Endothelial cell of umbilical vein (primary cell): ENCODE measurements at regions not wholly inside any gene's neighbourhood (a gene's known extent, or its start where the extent isn't known, plus 50 kb on each side); places are given as distances from the start of the nearest gene placed in this dataset.
"Not testable (repeated sequence)": the region's sequence is repeated elsewhere in the genome, so short reads cannot be mapped to it uniquely, and the experiment has no call there.

Experiments
- BruUV-seq: library from RNA; stranded (reverse); fragments of 400-500 nt; replicated peaks from 2 replicates; lab custom pipeline; 2021; lab: Mats Ljungman, UMichigan
- CTCF ChIA-PET: fragments of 300-600, 350-600 bp; sonication (Branson Sonifier 250); formaldehyde crosslinking; loops from one replicate; lab custom pipeline; 2021; ENCODE audit warnings: antibody characterized with exemption, inconsistent platforms; lab: Charles Lee
- POLR2A ChIA-PET: fragments of 300-600, 350-600 bp; sonication (Branson Sonifier 250); formaldehyde crosslinking; loops from one replicate; lab custom pipeline; 2021; ENCODE audit warnings: antibody characterized with exemption, inconsistent platforms; lab: Charles Lee
- DNase-seq: peaks from one replicate; pipeline ENCODE4 v3.0.0-alpha.2; 2011; ENCODE audit warnings: low read depth, low spot score
- FAIRE-seq: peaks from 2 replicates; lab custom pipeline; 2011; peaks lifted over from hg19 to GRCh38; lab: Jason Lieb, UNC
- H2AFZ ChIP-seq: 2 replicates; pipeline ENCODE4 v1.6.0; 2012; ENCODE audit warnings: low read depth, low read length, control low read depth, inconsistent platforms
- H3K27ac ChIP-seq: 2 replicates; pipeline ENCODE4 v1.5.1; 2011; ENCODE audit warnings: low read depth, mild to moderate bottlenecking, control low read depth, low read length, moderate library complexity; ENCODE audit not compliant: insufficient read depth
- H3K27me3 ChIP-seq, 2 experiments: 2 replicates each; pipeline versions ENCODE4 v1.6.0 to v1.6.1; 2011; ENCODE audit warnings: low read length in 2 of 2, mixed read lengths in 1 of 2; ENCODE audit not compliant: control insufficient read depth in 2 of 2, insufficient read depth in 2 of 2
- H3K36me3 ChIP-seq, 2 experiments: 2 replicates in 1 of 2; 3 replicates in 1 of 2; pipeline ENCODE4 v1.5.1; 2011; ENCODE audit warnings: low read length in 2 of 2, mild to moderate bottlenecking in 1 of 2, moderate library complexity in 1 of 2; ENCODE audit not compliant: control insufficient read depth in 2 of 2, insufficient read depth in 2 of 2; ENCODE audit errors: extremely low read depth in 1 of 2
- H3K4me1 ChIP-seq: 3 replicates; pipeline ENCODE4 v1.5.1; 2011; ENCODE audit warnings: mild to moderate bottlenecking, low read length; ENCODE audit not compliant: control insufficient read depth, insufficient read depth; ENCODE audit errors: extremely low read depth
- H3K4me2 ChIP-seq: 2 replicates; pipeline ENCODE4 v1.6.1; 2011; ENCODE audit warnings: low read length, control low read depth, mixed read lengths; ENCODE audit not compliant: insufficient read depth
- H3K4me3 ChIP-seq, 3 experiments: fragments of 200-600 bp in 1 of 3; sonication (generic), shearing (Covaris generic) in 1 of 3; replicated peaks in 1 of 3; 2 replicates each; pipeline ENCODE4 v1.5.1; 2011 to 2016; ENCODE audit warnings: control low read depth in 3 of 3, low read length in 3 of 3, mild to moderate bottlenecking in 2 of 3, inconsistent platforms in 1 of 3, low read depth in 1 of 3, moderate library complexity in 1 of 3; ENCODE audit not compliant: insufficient read depth in 1 of 3
- H3K79me2 ChIP-seq: 2 replicates; pipeline ENCODE4 v1.6.0; 2012; ENCODE audit warnings: low read length, inconsistent platforms; ENCODE audit not compliant: control insufficient read depth, insufficient read depth
- H3K9ac ChIP-seq: replicated peaks from 2 replicates; pipeline ENCODE3; 2011; ENCODE audit warnings: low read length, control low read depth; ENCODE audit not compliant: insufficient read depth; ENCODE audit errors: extremely low read depth
- H3K9me1 ChIP-seq: replicated peaks from 3 replicates; pipeline ENCODE4 v1.6.0; 2011; ENCODE audit warnings: mild to moderate bottlenecking, low read length; ENCODE audit not compliant: control insufficient read depth, insufficient read depth; ENCODE audit errors: extremely low read depth
- H3K9me3 ChIP-seq: replicated peaks from 2 replicates; pipeline ENCODE4 v1.5.1; 2012; ENCODE audit warnings: low read length, inconsistent platforms; ENCODE audit not compliant: control insufficient read depth, insufficient read depth
- H4K20me1 ChIP-seq: replicated peaks from 2 replicates; pipeline ENCODE3; 2011; ENCODE audit warnings: mild to moderate bottlenecking, low read length; ENCODE audit not compliant: control insufficient read depth, insufficient read depth; ENCODE audit errors: extremely low read depth
- dilution Hi-C: fragments of 300-500 bp; cut with MboI; formaldehyde crosslinking; loops from one replicate; pipeline ENCODE4 v1.15.0; 2019; ENCODE audit warnings: low sequenced_read_pairs; ENCODE audit not compliant: extremely low pct_ligation_motif_present
- intact Hi-C: fragments of 100-400 bp; cut with micrococcal nuclease; formaldehyde crosslinking; loops from one replicate; pipeline ENCODE4 v1.10.0; 2022

DNA sequence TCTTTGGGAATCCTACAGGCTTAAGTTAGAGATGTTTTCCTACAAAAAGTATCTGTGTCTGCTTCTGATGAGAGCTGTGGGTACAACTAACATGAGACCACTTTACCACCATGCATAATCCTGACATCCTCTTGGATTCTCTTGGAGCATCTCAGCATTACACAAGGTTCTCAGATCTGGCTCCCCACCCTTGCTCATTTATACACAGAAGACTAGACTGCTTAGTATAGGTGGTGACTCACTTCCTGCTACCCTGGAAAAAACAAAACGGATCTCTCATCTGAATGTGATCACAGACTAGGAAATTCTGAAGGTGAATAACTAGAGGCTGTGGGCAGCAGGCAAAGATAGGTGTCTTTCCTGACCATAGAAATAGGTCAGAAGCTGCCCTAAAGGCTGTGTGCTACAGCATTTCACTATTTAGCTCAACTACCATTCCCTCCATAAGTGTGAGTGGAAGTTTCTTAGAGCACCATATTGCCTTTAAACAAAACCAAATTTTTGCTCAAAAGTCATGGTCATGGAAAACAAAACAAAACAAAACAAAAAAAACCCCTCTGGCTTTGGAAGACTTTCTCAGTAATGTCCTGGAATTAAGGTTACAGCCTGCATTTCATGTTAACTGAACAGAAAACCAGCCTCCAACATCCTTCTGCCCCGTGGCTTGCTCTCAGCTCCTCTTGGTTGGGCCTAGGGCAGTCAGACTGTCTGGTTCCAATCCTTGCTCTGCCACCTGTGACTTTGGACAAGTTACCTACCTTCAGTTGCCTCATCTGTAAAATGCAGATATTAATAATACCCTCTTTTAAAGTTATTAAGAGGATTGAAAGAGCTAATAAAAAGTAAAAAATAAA, 75.1 kb upstream of the ZSCAN2 start:
- dilution Hi-C loops, BruUV-seq: not testable (repeated sequence)

DNA sequence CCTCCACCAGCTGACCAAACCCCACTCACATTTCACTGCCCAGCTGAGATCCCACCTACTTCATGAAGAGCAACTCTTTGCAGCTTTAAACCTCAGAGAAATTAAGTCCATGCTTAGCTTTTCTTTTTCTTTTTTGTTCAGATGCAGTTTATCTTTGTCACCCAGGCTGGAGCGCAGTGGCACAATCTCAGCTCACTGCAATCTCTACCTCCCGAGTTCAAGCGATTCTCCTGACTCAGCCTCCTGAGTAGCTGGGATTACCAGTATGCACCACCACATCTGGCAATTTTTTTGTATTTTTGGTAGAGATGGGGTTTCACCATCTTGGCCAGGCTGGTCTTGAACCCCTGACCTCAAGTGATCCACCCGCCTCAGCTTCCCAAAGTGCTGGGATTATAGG, 70.1 kb upstream of the ZSCAN2 start:
- H3K9me3 ChIP-seq, DNase-seq, H3K27me3 ChIP-seq, H3K9ac ChIP-seq, POLR2A ChIA-PET, H2AFZ ChIP-seq, FAIRE-seq, H3K79me2 ChIP-seq, dilution Hi-C loops, H3K36me3 ChIP-seq, H4K20me1 ChIP-seq, H3K9me1 ChIP-seq, H3K27ac ChIP-seq, BruUV-seq, CTCF ChIA-PET, H3K4me2 ChIP-seq, intact Hi-C loops, H3K4me3 ChIP-seq, H3K4me1 ChIP-seq: not testable (repeated sequence)

More for the DNA sequence above, 75.1 kb upstream of the ZSCAN2 start:
- intact Hi-C loops, H3K9ac ChIP-seq, H3K9me1 ChIP-seq, CTCF ChIA-PET, DNase-seq, FAIRE-seq, H3K4me2 ChIP-seq, H2AFZ ChIP-seq, POLR2A ChIA-PET, H3K9me3 ChIP-seq, H4K20me1 ChIP-seq, H3K36me3 ChIP-seq, H3K4me3 ChIP-seq, H3K27me3 ChIP-seq, H3K79me2 ChIP-seq, H3K4me1 ChIP-seq: not testable (repeated sequence)
- H3K27ac ChIP-seq, result peak overlapping the region; percentile 53

DNA sequence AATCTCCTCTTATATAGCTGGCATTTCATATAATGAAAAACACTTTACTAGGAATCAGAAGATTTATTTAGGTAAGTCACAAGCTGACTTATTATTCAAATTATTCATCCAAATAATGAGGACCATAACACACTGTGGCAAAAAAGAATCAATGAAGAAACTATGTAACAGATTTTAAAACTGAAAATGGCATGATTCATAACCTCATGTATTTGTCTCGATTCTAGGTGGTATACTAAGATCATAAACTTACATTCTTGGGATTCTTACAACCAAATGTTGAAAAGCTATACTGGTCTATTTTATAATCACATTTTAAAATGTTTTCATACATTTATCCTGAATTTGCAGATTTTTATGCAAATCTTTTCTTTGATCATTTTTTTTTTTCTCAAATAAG, 69.6 kb upstream of the ZSCAN2 start:
- H3K9ac ChIP-seq, H3K9me3 ChIP-seq, POLR2A ChIA-PET, H3K27ac ChIP-seq, CTCF ChIA-PET, FAIRE-seq, H3K79me2 ChIP-seq, H2AFZ ChIP-seq, H3K4me2 ChIP-seq, H3K4me3 ChIP-seq, H3K4me1 ChIP-seq, H3K27me3 ChIP-seq, H3K9me1 ChIP-seq, dilution Hi-C loops, DNase-seq, intact Hi-C loops, H3K36me3 ChIP-seq, BruUV-seq, H4K20me1 ChIP-seq: not testable (repeated sequence)

DNA sequence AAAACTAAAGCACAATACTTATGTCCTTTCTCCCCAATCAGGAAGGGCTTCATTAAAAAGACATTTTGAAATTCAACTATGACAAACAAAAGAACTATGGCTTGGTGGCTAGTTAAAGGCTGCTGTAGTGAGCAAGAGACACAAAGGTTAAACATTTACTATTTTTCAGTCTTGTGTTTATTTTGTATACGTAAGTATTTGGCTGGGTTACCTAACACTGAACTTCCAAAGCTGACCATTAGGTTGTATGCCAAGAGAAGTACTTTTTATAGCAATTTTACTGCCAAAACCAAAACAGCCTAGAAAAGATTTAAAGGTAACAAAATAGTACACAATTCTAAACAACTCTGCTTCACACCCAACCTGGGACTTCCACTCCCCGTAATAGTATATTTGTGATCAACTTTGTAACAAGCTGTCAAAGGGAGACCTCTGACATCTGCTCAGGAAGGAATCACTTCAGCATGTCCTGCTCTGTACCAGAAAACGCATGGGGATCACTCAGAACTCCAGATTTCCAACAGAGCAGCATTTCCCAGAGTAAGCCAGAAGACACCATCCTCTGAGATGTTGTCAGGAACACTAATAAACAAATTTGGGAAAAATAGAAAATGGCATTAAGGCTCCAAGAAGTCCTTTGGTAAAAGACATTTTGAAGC, 69.0 kb upstream of the ZSCAN2 start:
- H3K9me1 ChIP-seq, intact Hi-C loops, H3K27me3 ChIP-seq, H3K4me1 ChIP-seq, H3K27ac ChIP-seq, H3K79me2 ChIP-seq, H3K9ac ChIP-seq, H3K4me2 ChIP-seq, H4K20me1 ChIP-seq, dilution Hi-C loops, H3K4me3 ChIP-seq, H2AFZ ChIP-seq, BruUV-seq, H3K9me3 ChIP-seq, H3K36me3 ChIP-seq, FAIRE-seq, DNase-seq, CTCF ChIA-PET, POLR2A ChIA-PET: not testable (repeated sequence)
